Spinal cord (tissue), 9 donors: ENCODE measurements at regions not wholly inside any gene's neighbourhood (a gene's known extent, or its start where the extent isn't known, plus 50 kb on each side); places are given as distances from the start of the nearest gene placed in this dataset.

Experiments used
- DNase-seq, 6 donors: peaks; one replicate each; pipeline versions ENCODE4 v3.0.0 to v3.0.0-alpha.2; 2013 to 2015; ENCODE audit warnings: low spot score in 6 of 6, low read depth in 4 of 6
- H3K27ac ChIP-seq: one replicate; pipeline ENCODE4 v1.5.1; 2013; ENCODE audit warnings: low read depth, low read length, control low read depth
- H3K27me3 ChIP-seq: one replicate; pipeline ENCODE4 v1.6.1; 2013; ENCODE audit warnings: low read length; ENCODE audit not compliant: control insufficient read depth, insufficient read depth
- H3K36me3 ChIP-seq: one replicate; pipeline ENCODE4 v1.6.1; 2013; ENCODE audit warnings: low read length; ENCODE audit not compliant: control insufficient read depth, insufficient read depth
- H3K4me1 ChIP-seq: one replicate; pipeline ENCODE4 v1.6.1; 2013; ENCODE audit warnings: low read length; ENCODE audit not compliant: control insufficient read depth, insufficient read depth
- H3K4me3 ChIP-seq: one replicate; pipeline ENCODE4 v1.5.1; 2013; ENCODE audit warnings: low read depth, low read length, control low read depth
- H3K9me3 ChIP-seq: one replicate; pipeline ENCODE4 v1.6.1; 2013; ENCODE audit warnings: low read length; ENCODE audit not compliant: control insufficient read depth, insufficient read depth
- WGBS: methylation state at CpG from one replicate; pipeline ENCODE4 v1.1.5; 2013; ENCODE audit warnings: missing lambda C conversion rate; ENCODE audit not compliant: insufficient coverage; 5-methylcytosine and 5-hydroxymethylcytosine counted together
- donor health status: healthy.

DNA sequence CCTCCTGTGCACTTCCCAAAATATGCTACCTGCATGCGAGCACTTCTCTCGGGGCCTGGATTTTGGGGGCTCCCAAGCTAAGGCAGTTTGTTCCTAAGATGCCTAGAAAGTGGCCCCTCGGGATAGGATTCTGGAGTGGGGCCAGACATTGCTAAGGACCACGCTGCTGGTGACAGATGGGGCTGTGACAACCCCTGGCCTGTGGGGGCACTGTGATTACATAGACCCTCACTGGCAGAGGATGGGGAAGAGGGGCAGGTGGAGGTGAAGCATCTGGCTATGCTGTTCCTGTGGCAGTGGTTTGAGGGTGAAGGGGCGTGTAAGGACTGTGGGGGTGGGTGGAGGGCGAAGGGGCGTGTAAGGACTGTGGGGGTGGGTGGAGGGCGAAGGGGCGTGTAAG, 128.4 kb downstream of the ENGASE start:
- no peak for DNase-seq
- Histone ChIP-seq H3K4me3 (no peak overlapping the region), H3K27ac (no peak overlapping the region), H3K9me3 (no peaks in the 10 kb centered on the region), H3K4me1 (peaks cover 13% of the 10 kb centered on the region), H3K27me3 (no peaks in the 10 kb centered on the region), H3K36me3 (peaks cover 6% of the 10 kb centered on the region)
- WGBS: 59% methylated on average over 4 of the region's 9 CpGs

DNA sequence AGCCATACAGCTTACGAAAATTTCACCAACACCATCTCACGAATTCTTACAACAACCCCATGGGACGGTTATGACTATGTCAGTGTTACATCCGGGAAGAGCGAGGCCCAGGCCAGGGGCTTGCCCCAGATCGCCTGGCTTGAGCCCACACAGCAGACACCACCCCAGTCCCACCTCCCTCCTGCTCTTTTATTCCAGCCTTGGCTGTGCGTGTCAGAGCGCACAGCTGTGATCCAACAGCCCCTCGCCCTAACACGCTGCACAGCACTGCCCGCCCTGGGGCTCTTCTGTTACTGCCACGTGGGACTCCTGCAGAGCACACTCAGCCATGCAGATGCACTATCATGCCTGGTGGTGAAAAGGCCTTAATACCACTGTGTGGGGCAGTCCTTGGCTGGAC, 127.9 kb downstream of the ENGASE start:
- H3K4me1 ChIP-seq: peaks cover 10% of the 10 kb centered on the region
- 57% methylated on average over 12 of the region's 12 CpGs for WGBS
- no peaks in the 10 kb centered on the region for H3K9me3 ChIP-seq
- H3K36me3 ChIP-seq: peaks cover 2% of the 10 kb centered on the region
- no peak for DNase-seq
- no peaks in the 10 kb centered on the region for H3K27me3 ChIP-seq
- H3K4me3 ChIP-seq: no peak overlapping the region
- no peak overlapping the region for H3K27ac ChIP-seq

DNA sequence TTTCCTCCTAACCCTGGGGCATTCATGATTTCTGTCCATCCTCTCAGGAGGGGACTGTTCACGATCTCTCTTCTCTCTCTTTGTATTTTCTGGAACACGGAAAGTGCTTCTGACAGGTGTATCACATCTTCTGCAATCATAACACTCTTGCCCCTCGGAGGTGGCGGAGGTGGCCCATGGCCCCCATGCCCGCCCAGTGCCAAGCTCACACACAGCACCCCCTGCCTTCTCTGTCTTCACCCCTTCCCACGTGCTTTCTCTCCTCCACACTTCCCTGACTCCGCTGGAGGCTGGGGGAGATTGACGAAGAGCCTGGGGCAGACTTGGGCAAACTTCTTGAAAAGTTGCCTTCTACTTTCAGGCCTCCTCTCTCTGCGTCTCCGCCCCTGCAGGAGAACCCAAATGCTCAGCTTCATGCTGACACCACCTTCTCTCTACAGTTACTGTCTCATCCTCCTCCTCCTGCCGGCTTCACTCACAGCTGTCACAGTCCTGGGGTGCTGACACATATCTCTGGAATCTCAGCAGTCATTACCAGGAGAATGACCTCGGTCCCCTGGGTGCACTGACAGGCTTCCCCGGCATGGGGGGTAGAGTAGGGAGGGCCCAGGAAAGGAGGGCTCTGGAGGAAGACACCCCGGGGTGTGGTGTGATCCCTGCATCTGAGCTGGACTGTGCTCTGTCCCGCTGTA, 127.1 kb downstream of the ENGASE start:
- Histone ChIP-seq H3K4me3 (no peak overlapping the region), H3K36me3 (no peaks in the 10 kb centered on the region), H3K27me3 (no peaks in the 10 kb centered on the region), H3K27ac (no peak overlapping the region), H3K4me1 (peaks cover 8% of the 10 kb centered on the region), H3K9me3 (no peaks in the 10 kb centered on the region)
- no peak for DNase-seq
- WGBS: 60% methylated on average over 13 of the region's 15 CpGs

DNA sequence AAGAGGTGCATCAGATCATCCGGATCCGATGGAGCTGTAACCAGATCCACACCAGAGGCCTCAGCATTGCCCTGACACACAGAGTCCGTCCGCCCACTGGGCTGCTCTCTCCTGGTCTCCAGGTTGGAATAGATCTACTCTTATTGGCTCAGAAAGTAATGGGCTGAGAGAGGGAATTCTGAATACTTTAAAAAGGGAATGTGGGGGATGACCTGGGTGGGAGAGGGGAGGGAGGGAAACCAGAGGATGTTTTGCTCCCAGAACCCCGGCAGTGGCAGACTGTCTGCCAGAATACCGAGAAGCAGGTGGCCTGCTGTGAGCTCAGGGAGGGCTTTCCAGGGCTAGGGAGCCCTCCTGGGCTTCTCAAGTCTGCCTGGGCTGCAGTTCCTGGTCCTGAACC, 126.5 kb downstream of the ENGASE start:
- Histone ChIP-seq H3K9me3 (no peaks in the 10 kb centered on the region), H3K27ac (no peak overlapping the region), H3K4me3 (no peak overlapping the region), H3K36me3 (no peaks in the 10 kb centered on the region), H3K27me3 (no peaks in the 10 kb centered on the region), H3K4me1 (peaks cover 8% of the 10 kb centered on the region)
- WGBS: 10% methylated on average over 4 of the region's 6 CpGs
- no peak for DNase-seq

DNA sequence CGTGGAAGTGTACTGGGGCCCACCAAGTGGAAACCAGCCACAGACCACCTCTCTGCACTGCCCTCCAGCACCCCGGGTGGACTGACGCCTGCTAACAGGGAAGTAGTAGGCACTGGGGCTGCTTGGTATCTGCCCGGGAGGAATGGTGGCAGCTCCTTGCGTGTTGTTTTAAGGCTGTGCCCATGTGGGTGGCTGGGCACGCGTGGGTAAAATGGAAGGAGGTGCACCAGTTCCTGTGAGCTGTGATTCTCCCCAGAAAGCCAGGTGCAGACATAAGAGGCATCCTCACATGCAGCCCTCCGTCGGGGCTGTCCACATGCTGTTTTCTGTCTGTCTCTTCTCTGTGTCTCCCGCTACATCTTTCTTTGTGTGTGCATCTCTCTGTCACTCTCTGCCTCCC, 122.3 kb downstream of the ENGASE start:
- no peak for DNase-seq
- no peak overlapping the region for H3K4me3 ChIP-seq
- H3K27ac ChIP-seq: no peak overlapping the region
- no peaks in the 10 kb centered on the region for H3K36me3 ChIP-seq
- 85% methylated on average over 9 of the region's 10 CpGs for WGBS
- peaks cover 12% of the 10 kb centered on the region for H3K4me1 ChIP-seq
- H3K9me3 ChIP-seq: no peaks in the 10 kb centered on the region
- H3K27me3 ChIP-seq: peaks cover 6% of the 10 kb centered on the region

DNA sequence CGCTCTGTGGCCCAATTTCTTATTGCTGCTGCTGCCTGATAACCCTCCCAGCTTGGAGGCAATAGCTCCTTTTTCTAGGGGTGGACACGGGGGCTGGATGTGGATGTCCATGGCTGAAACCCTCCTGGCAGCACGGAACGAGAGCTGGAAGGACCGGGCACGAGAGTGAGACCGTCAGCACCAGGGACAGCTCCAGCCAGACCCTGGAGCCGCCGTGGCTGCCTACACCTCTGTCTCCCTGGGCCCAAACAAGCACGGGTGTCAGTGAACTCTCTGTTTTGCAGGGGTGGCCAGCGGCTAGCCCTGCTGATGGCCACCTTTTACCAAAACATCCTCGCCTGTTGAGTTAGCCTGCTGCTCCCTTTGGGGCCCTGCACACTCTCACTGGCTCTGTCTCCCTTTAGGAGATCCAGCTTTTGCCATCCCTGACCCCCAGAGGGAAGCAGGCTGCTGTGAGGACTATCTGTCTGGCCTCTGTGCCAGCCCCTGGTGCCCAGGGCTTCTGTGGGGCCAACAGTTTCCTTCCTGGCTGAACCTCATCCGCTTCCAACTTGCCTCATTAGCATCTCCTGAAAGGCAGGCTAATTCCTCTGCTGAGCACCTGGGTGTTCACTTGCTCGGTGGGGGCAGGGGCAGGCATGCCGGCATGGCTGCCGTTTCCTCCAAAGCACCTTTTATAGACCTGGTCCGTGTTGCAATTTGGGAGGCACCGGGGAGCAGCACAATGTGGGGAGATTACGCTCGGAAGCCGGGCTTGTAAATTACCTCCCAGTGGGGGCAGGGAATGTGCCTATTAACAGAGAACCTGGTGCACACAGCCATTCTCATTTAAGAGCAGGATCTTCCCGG, 118.1 kb downstream of the ENGASE start:
- no peak overlapping the region for H3K27ac ChIP-seq
- H3K9me3 ChIP-seq: no peaks in the 10 kb centered on the region
- H3K4me3 ChIP-seq: no peak overlapping the region
- H3K27me3 ChIP-seq: peaks cover 18% of the 10 kb centered on the region
- peaks cover 41% of the 10 kb centered on the region for H3K4me1 ChIP-seq
- no peaks in the 10 kb centered on the region for H3K36me3 ChIP-seq
- 22% methylated on average over 16 of the region's 22 CpGs for WGBS
- DNase-seq: peak in 2 of 6 donors; percentile 53 to 67

DNA sequence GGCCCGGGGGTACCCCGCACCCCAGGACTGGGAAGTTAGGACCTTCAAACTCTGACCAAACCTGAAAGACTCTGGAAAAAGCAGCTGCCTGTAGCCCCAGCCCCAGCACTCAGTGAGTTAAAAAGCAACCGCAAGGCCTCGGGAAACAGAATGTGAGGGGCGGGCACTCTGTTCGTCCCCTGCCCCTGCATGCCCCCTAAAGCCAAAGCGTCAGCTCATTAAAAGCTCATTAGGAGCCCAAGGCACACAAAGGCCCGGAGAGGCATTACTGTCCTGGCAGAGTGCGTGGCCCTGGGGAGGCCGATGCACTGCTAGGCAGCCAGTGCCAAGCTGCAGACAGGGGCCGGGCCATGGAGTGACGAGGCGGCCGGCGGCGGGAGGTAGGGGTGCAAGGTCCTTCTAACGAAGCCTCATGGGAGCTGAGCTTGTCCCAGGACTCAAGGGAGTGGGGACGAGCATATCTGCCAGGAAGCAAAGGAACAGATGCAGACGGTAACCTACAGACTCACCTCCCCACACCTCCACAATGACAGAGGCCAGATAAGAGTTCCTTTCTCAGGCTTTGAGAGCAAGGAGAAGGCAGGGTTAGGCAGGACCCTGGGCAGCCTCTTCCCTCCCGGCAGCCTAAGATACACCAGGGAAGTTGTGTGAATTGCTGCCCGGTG, 116.8 kb downstream of the ENGASE start:
- Histone ChIP-seq H3K4me1 (peaks cover 48% of the 10 kb centered on the region), H3K27ac (no peak overlapping the region), H3K4me3 (no peak overlapping the region), H3K27me3 (peaks cover 22% of the 10 kb centered on the region), H3K36me3 (no peaks in the 10 kb centered on the region), H3K9me3 (no peaks in the 10 kb centered on the region)
- 30% methylated on average over 18 of the region's 21 CpGs for WGBS
- DNase-seq: no peak

DNA sequence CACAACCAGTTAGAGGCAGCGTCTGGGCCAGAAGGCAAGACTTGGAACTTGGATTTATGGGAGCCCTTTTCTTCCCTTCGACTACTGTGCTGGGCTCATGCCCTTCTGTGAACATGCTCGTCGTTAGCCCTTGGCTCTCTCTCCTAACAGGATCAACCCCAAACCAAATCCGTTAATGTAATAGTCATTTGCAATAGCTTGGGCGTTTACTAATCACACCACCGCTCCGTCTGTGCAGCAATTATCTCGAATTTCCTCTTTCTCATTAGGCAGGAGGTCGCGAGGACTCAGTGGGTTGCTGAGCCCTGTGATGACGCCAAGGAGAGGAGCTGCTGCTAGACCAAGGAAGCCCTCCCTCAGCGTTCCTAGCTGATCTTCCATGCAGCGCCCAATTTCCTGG, 114.7 kb downstream of the ENGASE start:
- DNase-seq: peak in 1 of 6 donors; percentile 75
- Histone ChIP-seq H3K9me3 (no peaks in the 10 kb centered on the region), H3K27me3 (peaks cover 30% of the 10 kb centered on the region)

DNA sequence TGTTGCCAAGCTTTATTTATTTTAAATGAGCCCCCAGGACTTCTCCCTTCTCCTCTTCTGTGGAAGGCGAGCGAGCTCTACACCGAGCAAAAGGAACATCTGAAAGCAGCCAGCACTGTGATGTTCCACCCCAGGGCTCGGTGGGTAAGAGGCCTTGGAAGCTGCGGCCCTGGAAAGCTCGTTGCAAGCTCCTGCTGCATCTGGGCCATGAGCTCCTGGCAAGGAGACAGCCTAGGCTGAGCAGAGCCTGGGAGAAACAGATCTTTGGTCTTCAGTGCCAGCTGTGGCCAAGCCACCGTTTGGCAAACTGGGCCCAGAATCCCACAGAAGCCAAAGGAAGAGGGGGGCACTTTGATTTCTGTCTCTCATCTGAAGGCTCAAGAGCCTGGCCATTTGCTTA, 114.1 kb downstream of the ENGASE start:
- peaks cover 65% of the 10 kb centered on the region for H3K4me1 ChIP-seq
- H3K36me3 ChIP-seq: no peaks in the 10 kb centered on the region
- no peak overlapping the region for H3K27ac ChIP-seq
- peaks cover 37% of the 10 kb centered on the region for H3K27me3 ChIP-seq
- WGBS: 45% methylated on average over 7 of the region's 7 CpGs
- H3K4me3 ChIP-seq: no peak overlapping the region
- no peaks in the 10 kb centered on the region for H3K9me3 ChIP-seq
- peak in 2 of 6 donors; percentile 38 to 67 for DNase-seq

More for the DNA sequence above, 114.7 kb downstream of the ENGASE start:
- no peak overlapping the region for H3K4me3 ChIP-seq
- no peak overlapping the region for H3K27ac ChIP-seq
- H3K36me3 ChIP-seq: no peaks in the 10 kb centered on the region
- 46% methylated on average over 14 of the region's 14 CpGs for WGBS
- peaks cover 60% of the 10 kb centered on the region for H3K4me1 ChIP-seq
